Neutrophil (primary cell): ENCODE measurements at regions not wholly inside any gene's neighbourhood (a gene's known extent, or its start where the extent isn't known, plus 50 kb on each side); places are given as distances from the start of the nearest gene placed in this dataset.

Source experiments
- H3K27ac ChIP-seq: fragments of 200-600 bp; sonication (generic); 2 replicates; pipeline ENCODE4 v1.5.1; 2016; ENCODE audit warnings: mild to moderate bottlenecking, moderate library complexity
- H3K27me3 ChIP-seq: fragments of 200-600 bp; sonication (generic); 2 replicates; pipeline ENCODE4 v1.6.0; 2016; ENCODE audit warnings: mild to moderate bottlenecking
- H3K36me3 ChIP-seq: fragments of 200-600 bp; sonication (generic); 2 replicates; pipeline ENCODE4 v1.5.1; 2017
- H3K4me1 ChIP-seq, 2 experiments: fragments of 200-600 bp in 1 of 2; sonication (generic) in 1 of 2; 1 replicate in 1 of 2; 2 replicates in 1 of 2; pipeline versions ENCODE4 v1.5.1 to v1.6.1; 2013 to 2016; ENCODE audit warnings: low read depth in 1 of 2, low read length in 1 of 2, mild to moderate bottlenecking in 1 of 2, moderate library complexity in 1 of 2; ENCODE audit not compliant: control insufficient read depth in 1 of 2, insufficient read depth in 1 of 2
- H3K4me3 ChIP-seq, 2 experiments: fragments of 200-600 bp in 1 of 2; sonication (generic) in 1 of 2; 1 replicate in 1 of 2; 2 replicates in 1 of 2; pipeline ENCODE4 v1.5.1; 2013 to 2016; ENCODE audit warnings: low read depth in 1 of 2, low read length in 1 of 2, mild to moderate bottlenecking in 1 of 2, moderate library complexity in 1 of 2
- H3K9me3 ChIP-seq: fragments of 200-600 bp; sonication (generic); 2 replicates; pipeline ENCODE4 v1.5.1; 2016
- CTCF ChIP-seq: fragments of 200-600 bp; sonication (generic); IDR thresholded peaks from 2 replicates; pipeline ENCODE4 v1.5.1; 2016; ENCODE audit warnings: antibody characterized with exemption

- no peak overlapping the region for H3K27ac ChIP-seq
- peaks cover 9% of the 10 kb centered on the region for H3K27me3 ChIP-seq
- no peaks in the 10 kb centered on the region for H3K4me1 ChIP-seq
- TF ChIP-seq CTCF, result no peak
- no peaks in the 10 kb centered on the region for H3K9me3 ChIP-seq
- no peak overlapping the region for H3K4me3 ChIP-seq
- H3K36me3 ChIP-seq, result no peaks in the 10 kb centered on the region
These were observed 78.1 kb upstream of the GNAO1 start for GRCh38 chr16:56113223-56113622.

- no peak overlapping the region for H3K4me3 ChIP-seq
- TF ChIP-seq CTCF, result no peak
- peaks cover 3% of the 10 kb centered on the region for H3K27me3 ChIP-seq
These were observed 80.2 kb upstream of the GNAO1 start for GRCh38 chr16:56111100-56111499.

GRCh38 chr16:56109994-56110393 is 81.3 kb upstream of the GNAO1 start:
- Histone ChIP-seq H3K4me3 (no peak overlapping the region), H3K4me1 (no peaks in the 10 kb centered on the region), H3K27ac (no peak overlapping the region), H3K9me3 (no peaks in the 10 kb centered on the region), H3K36me3 (no peaks in the 10 kb centered on the region), H3K27me3 (no peaks in the 10 kb centered on the region)
- TF ChIP-seq CTCF, result no peak

More at GRCh38 chr16:56111100-56111499, 80.2 kb upstream of the GNAO1 start:
- H3K9me3 ChIP-seq, result no peaks in the 10 kb centered on the region
- no peak overlapping the region for H3K27ac ChIP-seq
- no peaks in the 10 kb centered on the region for H3K4me1 ChIP-seq
- H3K36me3 ChIP-seq, result no peaks in the 10 kb centered on the region

GRCh38 chr16:56109205-56109604 is 82.1 kb upstream of the GNAO1 start:
- H3K4me3 ChIP-seq, result no peak overlapping the region

GRCh38 chr16:56108724-56109123 is 82.6 kb upstream of the GNAO1 start:
- no peak overlapping the region for H3K4me3 ChIP-seq
- no peaks in the 10 kb centered on the region for H3K9me3 ChIP-seq
- H3K27me3 ChIP-seq, result no peaks in the 10 kb centered on the region
- no peak for TF ChIP-seq CTCF
- no peaks in the 10 kb centered on the region for H3K4me1 ChIP-seq
- H3K36me3 ChIP-seq, result no peaks in the 10 kb centered on the region
- H3K27ac ChIP-seq, result no peak overlapping the region

More at GRCh38 chr16:56109205-56109604, 82.1 kb upstream of the GNAO1 start:
- TF ChIP-seq CTCF, result no peak
- Histone ChIP-seq H3K36me3 (no peaks in the 10 kb centered on the region), H3K4me1 (no peaks in the 10 kb centered on the region), H3K27ac (no peak overlapping the region), H3K27me3 (no peaks in the 10 kb centered on the region), H3K9me3 (no peaks in the 10 kb centered on the region)

GRCh38 chr16:56108056-56108471 is 83.2 kb upstream of the GNAO1 start:
- Histone ChIP-seq H3K27me3 (no peaks in the 10 kb centered on the region), H3K4me3 (no peak overlapping the region), H3K36me3 (no peaks in the 10 kb centered on the region), H3K9me3 (no peaks in the 10 kb centered on the region), H3K27ac (no peak overlapping the region), H3K4me1 (no peaks in the 10 kb centered on the region)
- TF ChIP-seq CTCF, result no peak
